Right forelimb (tissue), 1 donor: ENCODE measurements at regions not wholly inside any gene's neighbourhood (a gene's known extent, or its start where the extent isn't known, plus 50 kb on each side); places are given as distances from the start of the nearest gene placed in this dataset.

Experiments
- DNase-seq: peaks from one replicate; pipeline ENCODE4 v3.0.0-alpha.2; 2018

DNA sequence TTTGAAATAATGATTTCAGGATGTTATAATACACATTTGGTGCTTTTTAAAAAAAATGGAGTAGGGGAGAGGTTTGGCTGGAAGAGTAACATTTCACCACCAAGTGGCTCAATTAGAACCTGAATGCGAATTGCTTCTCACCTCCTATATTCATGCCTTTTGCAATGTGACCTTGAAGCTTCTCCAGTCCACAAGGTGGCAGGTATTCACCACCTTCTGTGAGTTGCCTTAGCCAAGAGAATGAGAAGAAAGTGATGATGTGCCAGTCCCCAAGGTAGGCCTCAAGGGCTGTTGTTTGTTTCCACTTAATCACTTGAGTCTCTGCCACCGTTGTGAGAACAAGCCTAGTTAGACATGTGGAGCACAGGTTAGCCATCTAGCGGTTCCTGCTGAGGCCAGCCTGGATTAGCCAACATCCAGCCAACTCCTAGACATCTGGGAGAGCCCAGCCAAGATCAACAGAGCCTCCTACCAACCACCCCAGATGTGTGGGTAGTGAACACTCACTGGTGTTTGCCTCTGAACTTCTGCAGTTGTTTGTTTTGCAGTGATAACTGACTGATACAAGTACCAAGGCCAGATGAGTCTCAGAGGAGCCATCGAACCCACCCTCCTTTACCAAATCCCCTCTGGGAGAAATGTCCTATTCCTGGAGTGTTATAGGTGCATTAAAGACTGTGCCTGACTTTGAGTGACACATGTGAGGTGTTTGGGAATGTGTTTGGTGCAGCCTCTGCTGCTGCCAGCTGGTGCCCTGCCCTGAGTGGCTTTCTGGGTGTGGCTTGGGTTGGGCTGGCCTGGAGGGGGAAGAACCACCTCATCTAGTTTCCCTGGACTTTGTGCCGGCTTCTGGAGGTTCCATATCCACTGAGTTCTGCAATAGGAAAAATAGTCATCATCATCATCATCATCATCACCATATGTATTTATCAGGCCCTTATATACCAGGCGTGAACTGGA is 132.5 kb upstream of the RFLNA start:
- no peak for DNase-seq

DNA sequence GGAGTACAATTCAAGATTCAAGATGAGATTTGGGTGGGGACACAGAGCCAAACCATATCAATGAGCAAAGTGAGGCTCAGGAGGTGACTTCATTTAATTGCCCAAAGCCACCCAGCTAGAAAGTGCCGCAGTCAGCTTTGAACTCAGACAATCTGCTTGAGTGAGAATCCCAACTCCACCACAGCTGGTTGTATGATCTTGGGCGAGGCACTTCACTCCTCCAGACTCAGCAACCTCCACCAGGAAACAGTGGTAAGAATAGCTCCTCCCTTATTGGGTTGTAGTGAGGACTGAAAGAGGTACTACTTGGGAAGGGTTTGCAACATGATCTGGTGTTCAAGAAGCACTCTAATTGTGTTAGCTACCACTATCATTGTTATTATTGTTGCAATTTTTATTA is 129.2 kb upstream of the RFLNA start:
- DNase-seq = no peak

DNA sequence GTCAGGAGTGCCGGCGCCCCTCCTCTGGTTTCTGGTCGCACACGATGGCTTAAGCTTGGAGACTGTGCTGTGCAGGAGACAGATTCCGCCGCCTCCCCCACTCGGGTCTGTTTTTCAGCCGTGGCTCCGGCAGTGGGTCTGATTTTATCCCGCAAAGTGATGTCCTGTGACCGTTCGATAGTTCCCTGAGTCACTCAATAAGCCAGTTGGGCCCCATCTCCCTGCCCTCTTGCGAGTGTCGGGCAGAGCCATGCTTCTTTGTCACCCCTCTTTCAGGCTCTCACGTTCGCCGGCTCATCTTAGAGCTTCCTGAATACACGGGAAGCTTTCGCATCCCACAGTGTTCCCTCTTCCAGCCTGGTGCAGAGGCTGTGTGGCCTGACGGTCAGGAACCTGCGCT is 127.8 kb upstream of the RFLNA start:
- no peak for DNase-seq

DNA sequence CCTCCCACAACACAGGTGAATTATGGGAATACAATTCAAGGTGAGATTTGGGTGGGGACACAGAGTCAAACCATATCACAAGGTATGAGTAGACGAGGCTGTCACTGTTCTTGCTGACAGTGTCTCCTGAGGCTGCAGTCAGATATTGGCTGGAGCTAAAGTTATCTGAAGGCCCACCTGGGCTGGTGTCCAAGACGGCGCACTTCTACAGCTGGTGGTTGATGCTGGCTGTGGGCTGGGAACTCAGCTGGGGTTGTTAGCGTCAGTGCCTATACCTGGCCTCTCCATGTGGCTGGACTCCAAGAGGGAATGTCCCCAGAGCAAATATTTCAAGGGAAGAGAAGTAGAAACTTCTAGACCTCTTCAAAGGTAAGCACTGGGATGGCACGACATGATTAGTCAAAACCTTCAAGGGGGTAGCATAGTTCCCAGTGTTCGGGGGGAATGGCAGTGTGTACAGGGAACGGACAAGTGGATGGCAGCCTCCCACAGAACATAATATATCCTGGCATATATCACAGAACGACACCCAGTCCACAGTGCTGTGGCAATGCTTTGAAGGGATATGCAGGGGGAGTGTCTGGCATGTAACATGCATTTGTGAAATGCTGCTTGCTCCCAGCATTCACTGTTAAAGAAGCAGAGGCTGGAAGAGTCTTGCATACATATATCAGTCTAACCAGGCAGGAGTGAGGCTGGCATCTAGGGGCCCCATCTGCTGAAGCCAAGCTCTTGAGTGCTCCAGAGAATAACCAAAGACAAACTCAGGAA is 126.7 kb upstream of the RFLNA start:
- DNase-seq = peak; percentile 24

DNA sequence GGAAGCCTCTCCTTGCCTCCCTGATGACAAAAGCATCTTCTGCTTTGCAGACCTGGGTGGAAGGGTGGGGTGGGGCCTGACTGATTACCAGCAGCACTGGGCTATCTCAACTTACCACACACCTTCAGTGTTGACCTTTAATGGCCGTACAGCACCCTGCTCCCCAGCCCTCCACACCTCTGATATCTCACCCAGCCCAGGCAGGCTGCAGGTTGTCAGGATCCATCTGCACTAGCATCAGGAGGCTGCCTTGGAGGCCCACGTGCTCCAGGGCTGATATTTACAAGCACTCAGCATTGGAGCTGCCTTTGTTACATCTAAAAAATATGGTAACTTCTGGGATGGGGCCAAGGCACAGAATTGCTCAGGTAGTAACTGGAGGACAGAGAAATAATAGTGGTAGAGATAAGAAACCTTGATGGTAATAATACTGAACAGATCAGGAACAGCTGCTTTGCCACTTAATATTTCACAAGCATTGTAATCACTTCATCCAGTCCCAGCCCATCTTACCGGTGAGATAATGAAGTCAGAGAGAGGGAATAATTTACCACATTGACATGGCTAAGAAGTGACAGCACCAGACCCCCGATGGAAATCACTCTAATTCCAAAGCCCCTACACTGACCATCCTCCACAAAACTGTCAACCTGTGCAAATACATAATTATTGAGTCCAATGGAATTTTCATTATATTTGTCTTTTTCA is 125.2 kb upstream of the RFLNA start:
- peak; percentile 25 for DNase-seq

DNA sequence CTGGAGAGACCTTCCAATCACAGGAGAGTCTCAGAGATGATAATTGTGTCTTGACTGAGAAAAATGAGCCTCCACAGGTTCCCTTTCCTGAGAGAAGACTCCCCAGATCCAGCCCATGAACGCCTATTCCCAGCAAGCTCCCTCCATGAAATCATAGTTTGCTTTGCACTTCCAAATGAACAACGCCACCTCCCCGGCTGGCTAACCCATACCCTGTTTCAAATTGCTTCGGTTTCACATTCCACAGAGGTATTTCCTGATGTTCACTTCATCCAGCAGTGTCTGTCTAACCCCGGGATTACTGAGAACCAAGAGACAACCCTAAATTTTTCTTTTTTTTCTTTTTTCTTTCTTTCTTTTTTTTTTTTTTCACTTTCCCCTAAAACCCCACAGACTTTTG is 124.1 kb upstream of the RFLNA start:
- peak; percentile 47 for DNase-seq

DNA sequence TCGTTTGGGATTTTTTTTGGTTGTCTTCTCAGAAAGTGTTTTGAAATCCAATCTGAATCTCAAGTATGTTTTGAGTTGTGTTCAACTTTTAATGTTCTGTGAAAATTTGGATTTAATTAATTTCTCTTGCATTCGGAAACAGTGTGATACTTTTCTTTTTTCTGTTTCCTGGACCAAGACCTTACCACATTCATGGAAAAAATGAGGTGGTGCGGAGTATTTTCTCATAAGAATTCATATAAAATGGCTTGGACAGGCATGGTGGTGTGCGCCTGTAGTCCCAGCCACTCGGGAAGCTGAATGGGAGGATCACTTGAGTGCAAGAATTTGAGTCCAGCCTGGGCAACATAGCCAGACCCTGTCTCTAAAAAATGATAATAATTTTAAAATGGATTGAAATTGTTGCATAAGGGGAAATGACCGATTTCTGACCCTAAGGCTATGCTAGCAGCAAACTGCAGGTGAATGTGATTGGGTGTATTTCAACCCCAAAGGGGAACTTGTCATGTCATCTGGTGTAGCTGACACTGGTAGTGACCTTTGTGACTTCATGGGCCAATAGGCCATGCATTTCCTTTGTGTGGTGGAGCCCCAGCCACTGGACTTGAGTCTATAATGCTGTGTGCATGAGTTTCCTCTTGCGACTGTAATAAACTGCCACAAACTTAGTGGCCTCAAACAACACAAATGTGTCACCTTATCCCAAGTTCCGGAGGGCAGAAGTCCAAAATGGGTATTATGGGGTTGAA is 123.5 kb upstream of the RFLNA start:
- peak; percentile 10 for DNase-seq

DNA sequence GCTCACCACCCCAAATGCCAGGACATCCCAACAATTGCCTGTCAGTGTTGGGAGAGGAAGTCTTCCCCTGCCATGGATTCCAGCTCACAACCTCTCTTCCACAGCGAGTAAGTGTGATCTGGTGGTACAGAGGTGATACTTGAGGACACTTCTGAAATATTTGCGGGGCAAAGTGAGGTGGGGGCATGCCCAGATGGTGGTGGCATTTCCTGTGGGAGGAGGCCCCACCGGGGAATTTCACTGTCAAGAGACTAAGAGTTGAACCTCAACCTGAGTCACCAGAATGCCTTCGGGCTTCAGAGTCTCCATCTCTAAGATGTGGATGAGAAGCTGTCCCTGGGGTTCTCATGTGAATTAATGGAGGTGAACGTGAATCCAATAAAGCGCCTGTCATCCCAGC is 122.3 kb upstream of the RFLNA start:
- DNase-seq = no peak

DNA sequence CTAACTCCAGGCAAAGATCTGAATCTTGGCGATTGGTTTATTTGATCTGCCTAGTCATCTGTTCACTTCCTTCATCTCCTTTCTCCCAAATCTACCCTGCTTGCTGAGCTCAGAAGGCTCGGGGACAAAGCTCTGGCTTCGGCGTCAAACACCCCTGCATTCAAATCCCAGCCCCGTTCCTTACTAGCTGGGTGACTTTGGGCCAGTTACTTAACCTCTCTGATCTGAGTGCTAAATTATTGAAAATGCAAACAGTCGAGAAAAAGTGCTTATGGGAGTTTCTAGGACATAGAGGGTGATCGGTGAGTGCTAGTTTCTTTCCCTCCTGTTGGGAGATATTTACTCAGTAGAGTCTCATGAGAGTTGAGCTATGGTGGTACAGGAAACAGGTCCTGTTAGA is 121.2 kb upstream of the RFLNA start:
- no peak for DNase-seq

DNA sequence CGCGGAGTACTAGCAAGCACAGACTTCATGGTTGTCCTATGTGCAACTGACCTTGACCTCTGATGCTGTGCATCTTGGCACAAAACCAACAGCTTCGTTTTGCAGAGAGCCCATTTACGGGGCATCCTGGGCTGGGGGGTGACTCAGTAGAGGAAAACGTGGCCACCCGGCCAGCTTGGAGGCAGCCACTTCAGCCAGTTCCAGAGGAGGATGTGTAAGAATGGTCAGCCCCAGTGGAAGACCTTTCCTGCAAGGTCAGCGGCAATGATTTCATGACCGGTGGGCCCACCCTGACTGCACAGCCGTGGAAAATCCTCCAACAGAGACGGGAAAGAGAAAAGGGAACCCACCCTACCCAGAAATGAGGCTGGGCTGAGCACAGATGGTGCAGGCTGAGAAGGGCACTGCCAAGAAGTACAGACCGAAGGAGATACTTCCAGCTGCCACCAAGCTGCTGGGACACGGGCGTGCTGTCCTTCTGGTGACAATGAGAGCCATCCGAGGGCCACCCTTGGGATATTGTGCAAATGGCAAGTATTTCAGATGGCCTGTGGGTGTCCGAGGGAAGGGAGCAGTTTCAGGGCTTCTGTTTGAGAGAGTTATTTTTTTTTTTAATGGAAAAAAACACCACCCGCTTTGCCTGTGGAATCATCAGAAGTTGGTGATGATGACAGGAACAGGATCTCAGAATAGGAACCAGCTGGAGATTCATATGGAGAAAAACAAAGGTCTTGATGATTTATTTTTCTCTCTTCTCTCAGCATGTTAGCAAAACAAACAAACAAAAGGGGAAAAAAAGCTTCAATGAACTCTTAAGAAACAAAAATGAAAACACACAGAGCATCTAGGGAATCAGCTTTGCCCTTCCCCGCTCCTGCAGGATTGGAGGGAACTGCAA is 120.2 kb upstream of the RFLNA start:
- DNase-seq = no peak

DNA sequence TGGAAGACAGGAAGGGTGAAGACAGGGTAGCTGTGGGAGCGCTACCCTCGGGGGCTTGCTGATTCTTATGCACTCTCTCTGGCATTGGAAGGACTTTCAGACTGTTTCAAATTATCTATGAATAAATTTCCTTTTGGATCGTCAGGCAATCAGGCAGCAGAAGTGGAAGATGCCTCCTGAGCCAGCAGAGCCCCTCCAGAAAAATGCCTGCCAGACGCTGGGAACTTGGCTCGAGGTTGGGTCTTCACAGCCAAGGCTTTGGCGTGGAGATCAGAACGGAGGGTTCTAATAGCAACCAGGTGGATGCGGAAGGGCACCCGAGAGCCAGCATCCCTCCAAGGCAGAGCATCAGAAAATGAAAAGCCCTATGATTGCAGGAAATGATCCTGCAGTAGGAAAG is 119.2 kb upstream of the RFLNA start:
- DNase-seq = peak; percentile 73

DNA sequence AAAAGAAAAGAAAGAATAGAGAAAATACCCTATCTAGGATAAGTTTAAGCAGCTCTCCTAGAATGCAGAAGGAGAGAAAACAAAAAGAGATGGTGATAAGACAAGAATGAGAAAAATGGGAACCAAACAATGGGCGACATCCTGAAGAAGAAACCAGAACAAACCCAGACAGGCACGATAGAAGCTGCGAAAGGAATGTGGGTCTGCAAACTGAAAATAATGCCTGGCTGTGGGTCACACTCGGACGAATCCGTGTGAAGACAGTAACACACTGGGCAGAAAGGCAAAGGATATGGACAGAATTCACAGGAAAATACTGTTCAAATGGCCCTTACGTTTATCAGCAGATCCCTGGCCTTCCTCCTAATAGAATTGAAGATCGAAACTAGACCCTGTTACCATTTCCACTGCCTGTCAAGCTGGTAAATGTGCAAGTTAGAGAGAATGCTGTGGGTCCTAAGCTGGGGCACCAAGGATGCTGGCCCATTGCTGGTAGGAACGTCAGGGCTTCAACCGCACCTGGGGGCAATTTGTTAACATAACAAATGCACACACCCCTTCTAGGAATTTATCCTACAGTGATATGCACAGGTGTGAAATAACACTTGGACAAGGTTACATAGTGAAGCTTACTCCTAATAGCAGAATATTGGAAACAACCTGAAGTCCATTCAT is 117.5 kb upstream of the RFLNA start:
- DNase-seq = no peak

DNA sequence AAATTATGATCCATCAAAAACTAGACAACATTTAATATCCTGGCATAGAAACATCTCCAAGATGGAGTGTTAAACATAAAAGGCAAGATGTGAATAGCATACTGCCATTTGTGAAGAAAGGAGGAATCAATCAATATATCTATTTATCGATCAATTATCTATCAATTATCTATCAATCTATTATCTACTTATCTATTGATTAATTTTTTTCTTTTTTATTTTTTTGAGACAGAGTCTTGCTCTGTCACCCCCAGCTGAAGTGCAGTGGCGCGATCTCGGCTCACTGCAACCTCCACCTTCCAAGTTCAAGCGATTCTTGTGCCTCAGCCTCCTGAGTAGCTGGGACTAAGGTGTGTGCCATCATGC is 117.0 kb upstream of the RFLNA start:
- DNase-seq = no peak

DNA sequence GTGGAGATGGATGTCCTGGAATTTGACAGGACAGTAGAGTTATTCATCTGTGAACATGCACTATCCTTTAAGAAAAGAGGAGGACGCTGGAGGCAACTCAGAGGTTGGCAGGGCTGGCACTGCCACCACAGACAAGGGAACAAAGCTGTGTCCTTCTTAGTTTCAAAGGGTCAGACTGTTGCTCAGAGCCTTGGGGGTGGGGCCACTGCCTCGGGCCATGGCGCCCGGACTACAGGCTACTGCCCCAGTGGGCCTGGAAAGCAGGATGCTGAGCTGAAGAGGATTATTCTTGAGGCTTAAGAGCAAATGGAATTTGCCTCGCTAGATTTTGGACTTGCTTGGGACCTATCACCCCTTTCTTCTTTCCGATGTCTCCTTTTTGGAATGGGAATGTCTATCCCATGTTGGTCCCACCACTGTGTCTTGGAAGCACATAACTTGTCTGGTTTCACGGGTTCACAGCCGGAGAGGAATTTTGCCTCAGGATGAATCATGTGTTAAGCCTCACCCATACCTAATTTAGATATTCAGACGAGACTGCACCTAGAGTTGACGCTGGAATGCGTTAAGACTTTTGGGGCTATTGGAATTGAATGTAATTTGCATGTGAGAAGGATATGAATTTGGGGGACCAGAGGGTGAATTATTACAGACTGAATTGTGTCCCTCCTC is 114.8 kb upstream of the RFLNA start:
- no peak for DNase-seq

DNA sequence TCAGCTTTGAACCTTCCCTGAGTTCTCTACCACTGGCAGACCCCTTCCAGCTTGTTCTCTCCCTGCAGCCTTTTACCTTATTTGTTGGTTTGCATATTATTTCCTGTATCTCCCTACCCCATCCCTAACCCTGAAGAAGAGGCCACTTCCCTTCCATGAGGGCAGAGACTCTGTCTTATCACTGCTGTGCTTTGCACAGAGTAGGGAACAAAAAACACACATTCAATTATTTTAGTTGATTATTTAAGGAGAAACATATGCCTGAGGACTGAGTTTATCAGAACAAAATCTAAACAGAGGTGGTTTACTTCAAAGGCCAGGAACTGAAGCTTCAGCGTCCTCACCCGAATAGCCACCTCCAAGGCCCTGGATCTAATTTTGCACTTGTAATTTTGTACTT is 111.7 kb upstream of the RFLNA start:
- peak; percentile 13 for DNase-seq

DNA sequence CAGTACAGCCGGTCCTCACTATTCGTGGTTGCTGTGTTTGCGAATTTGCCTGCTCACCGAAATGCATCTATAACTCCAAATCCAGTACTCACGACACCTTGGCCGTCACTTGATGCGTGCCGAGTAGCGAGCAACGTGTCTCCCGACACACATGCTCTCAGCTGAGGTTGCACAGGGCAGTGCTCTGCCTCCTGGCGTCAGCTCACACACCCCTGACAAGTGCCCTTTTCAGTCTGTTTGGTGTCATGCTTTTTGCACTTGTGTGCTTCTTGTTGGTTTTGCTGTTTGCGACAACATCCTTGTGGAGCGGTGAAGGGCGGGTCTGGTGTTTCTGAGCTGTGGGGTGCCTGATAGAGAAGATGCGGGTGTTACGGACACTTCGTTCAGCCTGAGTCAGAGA is 110.4 kb upstream of the RFLNA start:
- peak; percentile 40 for DNase-seq

DNA sequence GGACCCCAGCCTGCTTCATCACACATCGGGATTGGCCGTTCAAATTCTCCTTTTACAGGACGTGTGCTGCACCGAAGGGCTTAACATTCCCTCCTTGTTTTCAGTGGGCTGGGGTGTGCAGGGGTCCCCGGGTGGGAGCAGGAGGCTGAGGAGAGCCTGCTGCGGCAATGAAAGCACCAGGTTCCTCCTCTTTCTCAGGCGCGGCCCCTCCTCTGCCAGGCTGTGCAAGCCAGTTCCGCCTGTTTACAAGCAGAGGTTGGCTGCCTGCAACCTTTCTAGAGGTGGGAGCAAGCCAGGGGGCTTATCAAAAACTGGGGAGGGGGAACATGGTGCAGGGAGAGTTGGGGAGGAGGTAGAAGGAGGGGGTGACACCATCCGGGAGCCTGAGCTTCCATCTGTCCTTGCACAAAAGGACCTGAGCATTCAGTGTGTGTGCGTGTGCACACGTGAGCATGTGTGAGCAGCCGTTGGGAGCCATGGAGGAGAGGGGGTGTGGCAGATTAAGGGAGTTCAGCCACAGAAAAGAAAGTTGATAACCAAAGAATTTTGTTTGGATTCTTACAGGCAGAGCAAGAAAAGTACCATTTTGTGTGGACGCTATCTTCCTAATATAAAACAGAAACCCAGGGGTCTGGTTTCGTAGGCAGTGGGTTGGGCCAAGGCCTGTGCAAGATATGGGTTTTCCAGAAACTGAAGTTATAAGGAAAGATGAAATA is 108.8 kb upstream of the RFLNA start:
- DNase-seq = peak; percentile 42

DNA sequence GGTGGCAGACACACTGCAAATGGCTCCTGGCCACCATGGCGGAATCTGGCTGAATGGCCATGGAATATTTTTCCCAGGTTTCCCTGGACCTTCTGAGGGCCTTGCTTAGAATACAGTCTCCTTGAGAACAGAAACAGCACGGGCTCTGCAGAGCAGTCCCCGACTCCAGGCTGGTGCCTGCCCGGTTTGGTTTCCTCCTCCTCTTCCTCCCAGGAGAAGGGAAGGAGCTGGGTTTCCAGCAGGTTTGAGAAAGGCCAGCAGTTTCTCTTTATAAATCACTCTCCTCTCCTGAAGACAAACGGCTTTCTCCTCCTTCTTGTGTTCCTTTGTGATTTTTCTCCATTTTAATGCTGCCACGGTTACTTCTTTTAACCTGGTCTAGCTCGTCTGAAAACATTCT is 106.8 kb upstream of the RFLNA start:
- DNase-seq = peak; percentile 43

DNA sequence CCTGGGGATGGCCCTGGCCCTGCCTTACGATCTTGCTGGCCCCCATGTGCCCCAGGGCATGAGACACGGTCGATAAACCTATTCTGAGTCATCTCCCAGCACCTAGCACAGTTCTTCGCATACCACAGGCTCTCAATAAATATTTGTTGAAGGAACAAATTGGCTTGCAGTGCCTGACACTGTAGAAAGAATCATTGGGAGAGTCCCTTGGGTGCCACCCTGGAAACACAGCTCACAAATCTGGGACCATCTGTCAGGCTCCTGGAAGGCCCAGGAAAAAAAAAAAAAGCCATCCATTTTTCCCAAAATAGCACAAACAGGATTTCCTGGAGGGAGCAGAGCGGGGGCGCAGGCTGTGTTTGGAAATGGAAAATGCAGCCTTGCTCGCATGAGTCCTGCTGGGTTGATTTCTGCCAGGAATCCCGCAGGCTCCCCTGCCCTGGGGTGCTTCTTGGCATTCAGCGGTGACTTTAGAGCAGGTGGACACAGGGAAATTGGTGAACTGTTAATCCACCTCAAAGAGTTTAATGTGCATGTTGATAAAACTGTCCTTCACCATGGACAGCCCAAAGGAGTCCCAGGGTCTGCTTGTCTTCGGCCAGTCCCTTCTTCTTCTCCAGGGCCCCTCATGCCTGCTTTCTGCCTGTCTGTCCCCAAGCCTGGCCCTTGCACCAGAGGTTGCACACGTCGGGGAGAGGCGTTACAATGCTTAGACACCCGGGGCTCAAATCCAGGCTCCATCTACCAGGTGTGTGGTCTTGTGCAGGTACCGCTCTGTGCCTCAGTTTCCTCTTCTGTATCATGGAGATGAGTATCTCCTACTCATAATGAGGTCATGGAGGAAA is 106.1 kb upstream of the RFLNA start:
- peak; percentile 69 for DNase-seq
